T-helper 1 cell (primary cell): ENCODE measurements at regions not wholly inside any gene's neighbourhood (a gene's known extent, or its start where the extent isn't known, plus 50 kb on each side); places are given as distances from the start of the nearest gene placed in this dataset.

ENCODE experiments used
- DNase-seq, 5 donors: peaks; one replicate each; pipeline ENCODE4 v3.0.0-alpha.2; 2012 to 2020

GRCh38 chr7:1360521-1360971 is 98.7 kb downstream of the MICALL2 start:
- DNase-seq, result no peak

GRCh38 chr7:1361016-1361755 is 98.1 kb downstream of the MICALL2 start:
- no peak for DNase-seq

GRCh38 chr7:1361756-1362125 is 97.5 kb downstream of the MICALL2 start:
- no peak for DNase-seq

GRCh38 chr7:1362301-1362700 is 97.0 kb downstream of the MICALL2 start:
- no peak for DNase-seq

- no peak for DNase-seq
Measured at GRCh38 chr7:1364068-1364905, 95.0 kb downstream of the MICALL2 start.

GRCh38 chr7:1364906-1365570 is 94.2 kb downstream of the MICALL2 start:
- DNase-seq, result no peak

- no peak for DNase-seq
Measured at GRCh38 chr7:1365846-1366245, 93.4 kb downstream of the MICALL2 start.

GRCh38 chr7:1366801-1367405 is 92.4 kb downstream of the MICALL2 start:
- no peak for DNase-seq

GRCh38 chr7:1367501-1368183 is 91.6 kb downstream of the MICALL2 start:
- DNase-seq, result no peak

- no peak for DNase-seq
Measured at GRCh38 chr7:1368184-1368681, 91.0 kb downstream of the MICALL2 start.

- peak in 2 of 5 donors; percentile 4 to 27 for DNase-seq
Measured at GRCh38 chr7:1368682-1369571, 90.3 kb downstream of the MICALL2 start.

- no peak for DNase-seq
Measured at GRCh38 chr7:1369916-1370657, 89.2 kb downstream of the MICALL2 start.

- DNase-seq, result no peak
Measured at GRCh38 chr7:1370738-1371137, 88.5 kb downstream of the MICALL2 start.

- DNase-seq, result no peak
Measured at GRCh38 chr7:1372063-1372462, 87.2 kb downstream of the MICALL2 start.

- no peak for DNase-seq
Measured at GRCh38 chr7:1372671-1373379, 86.4 kb downstream of the MICALL2 start.

- no peak for DNase-seq
Measured at GRCh38 chr7:1377111-1377909, 82.0 kb downstream of the MICALL2 start.

- no peak for DNase-seq
Measured at GRCh38 chr7:1378610-1379601, 80.4 kb downstream of the MICALL2 start.
